Endothelial cell of umbilical vein (primary cell): ENCODE measurements at regions not wholly inside any gene's neighbourhood (a gene's known extent, or its start where the extent isn't known, plus 50 kb on each side); places are given as distances from the start of the nearest gene placed in this dataset.

Experiments used
- BruUV-seq: library from RNA; stranded (reverse); fragments of 400-500 nt; replicated peaks from 2 replicates; lab custom pipeline; 2021; lab: Mats Ljungman, UMichigan
- CTCF ChIA-PET: fragments of 300-600, 350-600 bp; sonication (Branson Sonifier 250); formaldehyde crosslinking; loops from one replicate; lab custom pipeline; 2021; ENCODE audit warnings: antibody characterized with exemption, inconsistent platforms; lab: Charles Lee
- POLR2A ChIA-PET: fragments of 300-600, 350-600 bp; sonication (Branson Sonifier 250); formaldehyde crosslinking; loops from one replicate; lab custom pipeline; 2021; ENCODE audit warnings: antibody characterized with exemption, inconsistent platforms; lab: Charles Lee
- DNase-seq: peaks from one replicate; pipeline ENCODE4 v3.0.0-alpha.2; 2011; ENCODE audit warnings: low read depth, low spot score
- FAIRE-seq: peaks from 2 replicates; lab custom pipeline; 2011; peaks lifted over from hg19 to GRCh38; lab: Jason Lieb, UNC
- H2AFZ ChIP-seq: 2 replicates; pipeline ENCODE4 v1.6.0; 2012; ENCODE audit warnings: low read depth, low read length, control low read depth, inconsistent platforms
- H3K27ac ChIP-seq: 2 replicates; pipeline ENCODE4 v1.5.1; 2011; ENCODE audit warnings: low read depth, mild to moderate bottlenecking, control low read depth, low read length, moderate library complexity; ENCODE audit not compliant: insufficient read depth
- H3K27me3 ChIP-seq, 2 experiments: 2 replicates each; pipeline versions ENCODE4 v1.6.0 to v1.6.1; 2011; ENCODE audit warnings: low read length in 2 of 2, mixed read lengths in 1 of 2; ENCODE audit not compliant: control insufficient read depth in 2 of 2, insufficient read depth in 2 of 2
- H3K36me3 ChIP-seq, 2 experiments: 2 replicates in 1 of 2; 3 replicates in 1 of 2; pipeline ENCODE4 v1.5.1; 2011; ENCODE audit warnings: low read length in 2 of 2, mild to moderate bottlenecking in 1 of 2, moderate library complexity in 1 of 2; ENCODE audit not compliant: control insufficient read depth in 2 of 2, insufficient read depth in 2 of 2; ENCODE audit errors: extremely low read depth in 1 of 2
- H3K4me1 ChIP-seq: 3 replicates; pipeline ENCODE4 v1.5.1; 2011; ENCODE audit warnings: mild to moderate bottlenecking, low read length; ENCODE audit not compliant: control insufficient read depth, insufficient read depth; ENCODE audit errors: extremely low read depth
- H3K4me2 ChIP-seq: 2 replicates; pipeline ENCODE4 v1.6.1; 2011; ENCODE audit warnings: low read length, control low read depth, mixed read lengths; ENCODE audit not compliant: insufficient read depth
- H3K4me3 ChIP-seq, 3 experiments: fragments of 200-600 bp in 1 of 3; sonication (generic), shearing (Covaris generic) in 1 of 3; replicated peaks in 1 of 3; 2 replicates each; pipeline ENCODE4 v1.5.1; 2011 to 2016; ENCODE audit warnings: control low read depth in 3 of 3, low read length in 3 of 3, mild to moderate bottlenecking in 2 of 3, inconsistent platforms in 1 of 3, low read depth in 1 of 3, moderate library complexity in 1 of 3; ENCODE audit not compliant: insufficient read depth in 1 of 3
- H3K79me2 ChIP-seq: 2 replicates; pipeline ENCODE4 v1.6.0; 2012; ENCODE audit warnings: low read length, inconsistent platforms; ENCODE audit not compliant: control insufficient read depth, insufficient read depth
- H3K9ac ChIP-seq: replicated peaks from 2 replicates; pipeline ENCODE3; 2011; ENCODE audit warnings: low read length, control low read depth; ENCODE audit not compliant: insufficient read depth; ENCODE audit errors: extremely low read depth
- H3K9me1 ChIP-seq: replicated peaks from 3 replicates; pipeline ENCODE4 v1.6.0; 2011; ENCODE audit warnings: mild to moderate bottlenecking, low read length; ENCODE audit not compliant: control insufficient read depth, insufficient read depth; ENCODE audit errors: extremely low read depth
- H3K9me3 ChIP-seq: replicated peaks from 2 replicates; pipeline ENCODE4 v1.5.1; 2012; ENCODE audit warnings: low read length, inconsistent platforms; ENCODE audit not compliant: control insufficient read depth, insufficient read depth
- H4K20me1 ChIP-seq: replicated peaks from 2 replicates; pipeline ENCODE3; 2011; ENCODE audit warnings: mild to moderate bottlenecking, low read length; ENCODE audit not compliant: control insufficient read depth, insufficient read depth; ENCODE audit errors: extremely low read depth
- CTCF ChIP-seq, 2 donors: IDR thresholded peaks; 1 replicate in 1 of 2; 2 replicates in 1 of 2; pipeline ENCODE4 v1.5.1; 2011; ENCODE audit warnings: low read length in 2 of 2, mild to moderate bottlenecking in 2 of 2, moderate library complexity in 2 of 2, control low read depth in 1 of 2, inconsistent platforms in 1 of 2, low read depth in 1 of 2; ENCODE audit not compliant: insufficient read depth in 1 of 2; ENCODE audit errors: extremely low read depth in 1 of 2
- EZH2 ChIP-seq: IDR thresholded peaks from 2 replicates; pipeline ENCODE4 v1.6.1; 2012; ENCODE audit warnings: borderline replicate concordance, low read depth, mild to moderate bottlenecking, moderate library complexity, low read length, inconsistent platforms; ENCODE audit not compliant: severe bottlenecking
- FOS ChIP-seq: IDR thresholded peaks from 2 replicates; pipeline ENCODE4 v1.6.1; 2011; ENCODE audit warnings: mild to moderate bottlenecking, low read length, moderate library complexity, borderline replicate concordance; ENCODE audit not compliant: insufficient read depth
- JUN ChIP-seq: IDR thresholded peaks from 2 replicates; pipeline ENCODE4 v1.6.1; 2011; ENCODE audit warnings: borderline replicate concordance, low read depth; ENCODE audit not compliant: insufficient read length, insufficient read depth
- MAX ChIP-seq: IDR thresholded peaks from 2 replicates; pipeline ENCODE4 v1.6.1; 2011; ENCODE audit not compliant: insufficient read depth, insufficient read length
- POLR2A ChIP-seq: IDR thresholded peaks from 2 replicates; pipeline ENCODE4 v1.6.1; 2012; ENCODE audit warnings: low read depth, mild to moderate bottlenecking, control low read depth, low read length
- POLR2AphosphoS5 ChIP-seq: IDR thresholded peaks from 2 replicates; pipeline ENCODE4 v1.6.1; 2012; ENCODE audit warnings: low read depth, mild to moderate bottlenecking, control low read depth, low read length, moderate library complexity; ENCODE audit not compliant: insufficient read depth
- dilution Hi-C: fragments of 300-500 bp; cut with MboI; formaldehyde crosslinking; loops from one replicate; pipeline ENCODE4 v1.15.0; 2019; ENCODE audit warnings: low sequenced_read_pairs; ENCODE audit not compliant: extremely low pct_ligation_motif_present
- intact Hi-C: fragments of 100-400 bp; cut with micrococcal nuclease; formaldehyde crosslinking; loops from one replicate; pipeline ENCODE4 v1.10.0; 2022

GRCh38 chr1:87688136-87688535 is 359.5 kb downstream of the LMO4 start:
- DNase-seq (no peak), FAIRE-seq (no peak)
- dilution Hi-C loops (no loop called here), intact Hi-C loops (loop anchor here (5.0 to 10.0 kb wide), 3 partner anchors 109 to 393 kb away; no protein-coding TSS in a partner anchor)
- no peaks in the 10 kb centered on the region for H3K36me3 ChIP-seq
- POLR2A ChIA-PET, result no interaction called here
- H3K4me2 ChIP-seq, result no peak overlapping the region
- BruUV-seq, result no TSS peak
- H2AFZ ChIP-seq, result no peak overlapping the region
- CTCF ChIA-PET, result no interaction called here
- no peaks in the 10 kb centered on the region for H4K20me1 ChIP-seq
- H3K4me3 ChIP-seq, result no peak overlapping the region
- H3K27me3 ChIP-seq, result no peaks in the 10 kb centered on the region
- TF ChIP-seq CTCF (IDR thresholded peaks at IDR 0.05; ENCODE audit: extremely low read depth in 1 of 2, insufficient read depth in 1 of 2, low read depth in 1 of 2, low read length in 2 of 2), result no peak
- TF ChIP-seq EZH2, result no peak
- no peak for TF ChIP-seq POLR2A
- no peak for TF ChIP-seq POLR2AphosphoS5
- TF ChIP-seq FOS, result no peak
- no peaks in the 10 kb centered on the region for H3K79me2 ChIP-seq
- H3K4me1 ChIP-seq, result peaks cover 23% of the 10 kb centered on the region
- no peak overlapping the region for H3K9ac ChIP-seq
- no peaks in the 10 kb centered on the region for H3K9me1 ChIP-seq
- no peaks in the 10 kb centered on the region for H3K9me3 ChIP-seq
- H3K27ac ChIP-seq, result no peak overlapping the region

- Histone ChIP-seq H4K20me1 (no peaks in the 10 kb centered on the region), H3K9me3 (no peaks in the 10 kb centered on the region), H3K4me1 (peaks cover 19% of the 10 kb centered on the region), H3K79me2 (no peaks in the 10 kb centered on the region), H3K9me1 (no peaks in the 10 kb centered on the region), H3K4me3 (no peak overlapping the region), H3K4me2 (no peak overlapping the region), H3K9ac (no peak overlapping the region), H3K27me3 (no peaks in the 10 kb centered on the region), H2AFZ (no peak overlapping the region), H3K36me3 (no peaks in the 10 kb centered on the region), H3K27ac (no peak overlapping the region)
- TF ChIP-seq JUN, result no peak
- TF ChIP-seq MAX, result no peak
- TF ChIP-seq EZH2, result no peak
- FAIRE-seq (no peak), DNase-seq (no peak)
- CTCF ChIA-PET, result no interaction called here
- BruUV-seq, result no TSS peak
- intact Hi-C loops (loop anchor here (5.0 to 10.0 kb wide), 3 partner anchors 108 to 395 kb away; no protein-coding TSS in a partner anchor), dilution Hi-C loops (no loop called here)
- POLR2A ChIA-PET, result no interaction called here
These were observed 360.8 kb downstream of the LMO4 start for GRCh38 chr1:87689487-87689886.
